HepG2 (cell line): ENCODE measurements at regions not wholly inside any gene's neighbourhood (a gene's known extent, or its start where the extent isn't known, plus 50 kb on each side); places are given as distances from the start of the nearest gene placed in this dataset.

ENCODE experiments used
- ATAC-seq: fragments of 200-7000 bp; cut with Tn5 transposase; 3 replicates; pipeline ENCODE4 v1.9.1; 2020; ENCODE audit warnings: mild to moderate bottlenecking, moderate library complexity
- BruUV-seq: library from RNA; stranded (reverse); fragments of 400-500 nt; replicated peaks from 2 replicates; lab custom pipeline; 2021; lab: Mats Ljungman, UMichigan
- CTCF ChIA-PET: fragments of 300-600 bp; formaldehyde crosslinking; extraction: SDS; loops from one replicate; lab custom pipeline; 2021; ENCODE audit warnings: low total read pairs, inconsistent platforms, low intra/inter-chr PET ratio; lab: Yijun Ruan, JAX
- POLR2A ChIA-PET: fragments of 350-600 bp; sonication (Branson Sonifier 250); formaldehyde crosslinking; loops from one replicate; lab custom pipeline; 2020; ENCODE audit warnings: antibody characterized with exemption, inconsistent platforms; lab: Yijun Ruan, JAX
- DNase-seq: peaks from one replicate; pipeline ENCODE4 v3.0.0-alpha.2; 2015; ENCODE audit warnings: low spot score
- FAIRE-seq: peaks from 3 replicates; lab custom pipeline; 2011; peaks lifted over from hg19 to GRCh38; lab: Jason Lieb, UNC
- H2AFZ ChIP-seq: one replicate; pipeline ENCODE4 v1.6.1; 2011; ENCODE audit warnings: low read length, inconsistent platforms
- H3K27ac ChIP-seq: fragments of 300-600 bp; 3 replicates; pipeline ENCODE4 v1.8.0; 2011; ENCODE audit warnings: mixed run types, mild to moderate bottlenecking, mixed read lengths, low read length, inconsistent platforms; ENCODE audit not compliant: insufficient read depth; ENCODE audit errors: extremely low read length
- H3K27me3 ChIP-seq, 2 experiments: fragments of 200-600 bp in 1 of 2; 2 replicates in 1 of 2; 3 replicates in 1 of 2; pipeline versions ENCODE4 v1.6.0 to v1.8.0; 2011; ENCODE audit warnings: low read length in 2 of 2, mild to moderate bottlenecking in 2 of 2, moderate library complexity in 2 of 2, inconsistent platforms in 1 of 2; ENCODE audit not compliant: insufficient read depth in 2 of 2, control insufficient read depth in 1 of 2
- H3K36me3 ChIP-seq, 2 experiments: fragments of 200-600 bp in 1 of 2; replicated peaks in 1 of 2; 2 replicates in 1 of 2; 3 replicates in 1 of 2; pipeline versions ENCODE4 v1.5.1 to v1.8.0; 2011; ENCODE audit warnings: low read length in 2 of 2, inconsistent platforms in 1 of 2; ENCODE audit not compliant: insufficient read depth in 2 of 2, control insufficient read depth in 1 of 2
- H3K4me1 ChIP-seq: 2 replicates; pipeline ENCODE4 v1.5.1; 2012; ENCODE audit warnings: low read length, inconsistent platforms; ENCODE audit not compliant: insufficient read depth
- H3K4me2 ChIP-seq: 2 replicates; pipeline ENCODE4 v1.6.0; 2011; ENCODE audit warnings: low read depth, low read length, inconsistent platforms
- H3K4me3 ChIP-seq, 3 experiments: fragments of 200-600 bp in 1 of 3; sonication (generic), shearing (Covaris generic) in 1 of 3; replicated peaks in 1 of 3; 2 replicates each; pipeline ENCODE4 v1.5.1; 2011 to 2016; ENCODE audit warnings: low read length in 3 of 3, inconsistent platforms in 2 of 3, low read depth in 2 of 3, mild to moderate bottlenecking in 2 of 3, control low read depth in 1 of 3, mixed read lengths in 1 of 3; ENCODE audit not compliant: insufficient read depth in 1 of 3
- H3K79me2 ChIP-seq: one replicate; pipeline ENCODE4 v1.6.1; 2011; ENCODE audit warnings: low read length, inconsistent platforms; ENCODE audit not compliant: insufficient read depth
- H3K9ac ChIP-seq: 2 replicates; pipeline ENCODE4 v1.6.0; 2011; ENCODE audit warnings: mild to moderate bottlenecking, low read depth, low read length, inconsistent platforms; ENCODE audit not compliant: insufficient read depth
- H3K9me3 ChIP-seq: 2 replicates; pipeline ENCODE4 v1.5.1; 2012; ENCODE audit warnings: mild to moderate bottlenecking, low read length
- H4K20me1 ChIP-seq: 2 replicates; pipeline ENCODE4 v1.6.0; 2011; ENCODE audit warnings: inconsistent platforms, mild to moderate bottlenecking, low read length, moderate library complexity; ENCODE audit not compliant: insufficient read depth
- AGO2 ChIP-seq: fragments of 200-400 bp; formaldehyde crosslinking; optimal IDR thresholded peaks from 2 replicates; pipeline ENCODE3; 2017; ENCODE audit warnings: mild to moderate bottlenecking, low read depth, low read length, moderate library complexity
- BRCA1 ChIP-seq: sonication (generic); formaldehyde crosslinking; IDR thresholded peaks from 2 replicates; pipeline ENCODE4 v1.4.0; 2020; ENCODE audit warnings: missing genetic modification reagents
- HDAC6 ChIP-seq: fragments of 200-600 bp; sonication (generic); IDR thresholded peaks from 2 replicates; pipeline ENCODE4 v1.7.0; 2017; ENCODE audit warnings: mild to moderate bottlenecking, antibody characterized with exemption, low read length, low read depth
- HHEX ChIP-seq: IDR thresholded peaks from 2 replicates; pipeline ENCODE4 v1.6.1; 2016; ENCODE audit warnings: control low read depth
- JDP2 ChIP-seq: sonication (generic); formaldehyde crosslinking; IDR thresholded peaks from 2 replicates; pipeline ENCODE4 v1.8.1; 2022; ENCODE audit warnings: missing genetic modification reagents, borderline replicate concordance
- KLF6 ChIP-seq: IDR thresholded peaks from 2 replicates; pipeline ENCODE4 v1.8.0; 2016; ENCODE audit warnings: missing biosample characterization, missing genetic modification reagents
- MBD4 ChIP-seq: IDR thresholded peaks from 2 replicates; pipeline ENCODE4 v1.6.1; 2012; ENCODE audit warnings: low read length, inconsistent platforms, borderline replicate concordance
- NKX3-1 ChIP-seq: sonication (generic); formaldehyde crosslinking; IDR thresholded peaks from 2 replicates; pipeline ENCODE4 v1.5.0; 2020; ENCODE audit warnings: missing genetic modification reagents
- RAD21 ChIP-seq: fragments of 450-650 bp; formaldehyde crosslinking; IDR thresholded peaks from 2 replicates; pipeline ENCODE4 v1.5.0; 2020; ENCODE audit warnings: mild to moderate bottlenecking
- RFXANK ChIP-seq: IDR thresholded peaks from 2 replicates; pipeline ENCODE4 v1.6.1; 2016
- TOPORS ChIP-seq: sonication (generic); formaldehyde crosslinking; IDR thresholded peaks from 2 replicates; pipeline ENCODE4 v1.8.0; 2023; ENCODE audit warnings: mild to moderate bottlenecking, missing genetic modification reagents
- ZFYVE20 ChIP-seq: sonication (generic); formaldehyde crosslinking; IDR thresholded peaks from 2 replicates; pipeline ENCODE4 v1.8.0; 2023; ENCODE audit warnings: low read depth, mild to moderate bottlenecking, moderate library complexity, missing genetic modification reagents, borderline replicate concordance
- ZNF329 ChIP-seq: sonication (generic); formaldehyde crosslinking; IDR thresholded peaks from 2 replicates; pipeline ENCODE4 v1.9.0; 2021; ENCODE audit warnings: low read depth, mild to moderate bottlenecking, missing genetic modification reagents
- ZNF34 ChIP-seq: sonication (generic); formaldehyde crosslinking; IDR thresholded peaks from 2 replicates; pipeline ENCODE4 v1.4.0; 2020; ENCODE audit warnings: mild to moderate bottlenecking, missing genetic modification reagents, borderline replicate concordance
- ZNF446 ChIP-seq: sonication (generic); formaldehyde crosslinking; IDR thresholded peaks from 2 replicates; pipeline ENCODE4 v1.5.0; 2020; ENCODE audit warnings: mild to moderate bottlenecking, missing genetic modification reagents
- ZNF749 ChIP-seq: sonication (generic); formaldehyde crosslinking; IDR thresholded peaks from 2 replicates; pipeline ENCODE4 v1.8.0; 2022; ENCODE audit warnings: mild to moderate bottlenecking, missing genetic modification reagents, moderate library complexity, borderline replicate concordance
- ZNF75D ChIP-seq: sonication (generic); formaldehyde crosslinking; IDR thresholded peaks from 2 replicates; pipeline ENCODE4 v1.8.1; 2023; ENCODE audit warnings: missing genetic modification reagents, mild to moderate bottlenecking, borderline replicate concordance
- ZNF768 ChIP-seq: sonication (generic); formaldehyde crosslinking; IDR thresholded peaks from 2 replicates; pipeline ENCODE4 v1.4.0; 2020; ENCODE audit warnings: missing genetic modification reagents
- ZSCAN21 ChIP-seq: sonication (generic); formaldehyde crosslinking; IDR thresholded peaks from 2 replicates; pipeline ENCODE4 v1.8.0; 2022; ENCODE audit warnings: mild to moderate bottlenecking, missing genetic modification reagents, moderate library complexity, borderline replicate concordance
- WGBS: methylation state at CpG from one replicate; pipeline ENCODE4 v1.1.6; 2017; ENCODE audit warnings: low lambda C conversion rate; 5-methylcytosine and 5-hydroxymethylcytosine counted together
- in situ Hi-C: cut with HindIII; loops from 2 replicates; pipeline ENCODE4 v1.10.0; 2017; ENCODE audit warnings: low pct_unique_long_range_greater_than_20kb; ENCODE audit not compliant: extremely low pct_ligation_motif_present
- intact Hi-C: fragments of 100-400 bp; cut with micrococcal nuclease; formaldehyde crosslinking; loops from one replicate; pipeline ENCODE4 v1.10.0; 2022; ENCODE audit not compliant: unreplicated experiment

DNA sequence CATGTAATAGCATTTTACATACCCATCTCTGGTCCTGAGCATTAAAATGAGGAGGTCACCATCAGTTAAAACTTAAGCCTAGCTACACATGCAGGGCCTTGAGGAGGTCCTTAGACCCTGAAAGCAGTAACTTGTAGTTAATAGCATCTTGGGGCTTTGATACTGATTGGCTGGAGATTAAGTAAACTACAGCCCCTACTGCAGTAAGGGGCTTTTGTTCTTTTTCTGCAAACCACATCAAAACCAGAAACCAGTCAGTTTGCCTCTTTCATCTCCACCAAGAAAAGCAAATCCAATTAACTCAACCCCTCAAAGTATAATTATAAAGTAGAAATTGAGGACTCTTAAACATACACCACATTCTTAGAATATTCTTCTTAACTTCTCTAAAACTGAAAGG lies 622.7 kb downstream of the ZPLD1 start:
- Histone ChIP-seq H3K36me3 (no peaks in the 10 kb centered on the region), H2AFZ (no peak overlapping the region), H4K20me1 (no peaks in the 10 kb centered on the region), H3K27ac (no peak overlapping the region), H3K27me3 (no peaks in the 10 kb centered on the region), H3K79me2 (no peaks in the 10 kb centered on the region), H3K4me1 (no peaks in the 10 kb centered on the region), H3K4me3 (no peak overlapping the region), H3K9ac (no peak overlapping the region), H3K4me2 (no peak overlapping the region), H3K9me3 (peaks cover 26% of the 10 kb centered on the region)
- no peak for ATAC-seq
- in situ Hi-C loops = no loop called here
- no peak for TF ChIP-seq ZFYVE20 (CRISPR knock-in tag)
- TF ChIP-seq HDAC6 = no peak
- TF ChIP-seq NKX3-1 (CRISPR knock-in tag) = no peak
- ChIA-PET CTCF (no interaction called here), POLR2A (no interaction called here)
- no peak for FAIRE-seq
- no peak for DNase-seq
- intact Hi-C loops = no loop called here
- no TSS peak for BruUV-seq

DNA sequence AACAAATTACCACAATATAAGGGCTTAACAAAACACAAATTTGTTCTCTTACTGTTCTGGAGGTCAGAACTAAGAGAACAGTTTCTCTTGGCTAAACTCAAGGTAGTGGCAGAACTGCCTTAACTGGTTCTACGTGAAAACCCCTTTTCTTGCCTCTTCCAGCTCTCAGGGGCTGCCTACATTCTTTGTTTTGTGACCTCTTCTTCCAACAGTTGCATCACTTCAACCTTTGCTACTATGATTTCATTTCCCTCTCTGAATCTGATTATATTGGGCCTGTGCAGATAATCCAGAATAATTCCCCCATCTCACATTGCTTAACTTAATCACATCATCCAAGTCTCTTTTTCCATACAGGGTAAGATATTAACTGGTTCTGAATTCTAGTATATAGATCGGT lies 624.6 kb downstream of the ZPLD1 start:
- H3K27me3 ChIP-seq = no peaks in the 10 kb centered on the region
- no peaks in the 10 kb centered on the region for H4K20me1 ChIP-seq
- no peaks in the 10 kb centered on the region for H3K4me1 ChIP-seq
- BruUV-seq = no TSS peak
- H3K4me2 ChIP-seq = no peak overlapping the region
- no peaks in the 10 kb centered on the region for H3K79me2 ChIP-seq
- H3K27ac ChIP-seq = no peak overlapping the region
- intact Hi-C loops = no loop called here
- DNase-seq = no peak
- 12% methylated on average over 2 of the region's 2 CpGs for WGBS
- TF ChIP-seq ZNF329 (CRISPR knock-in tag) (no peak), AGO2 (no peak), RFXANK (CRISPR knock-in tag) (no peak), ZSCAN21 (CRISPR knock-in tag) (no peak), MBD4 (no peak), ZNF446 (CRISPR knock-in tag) (no peak), ZNF75D (CRISPR knock-in tag) (no peak), ZNF34 (CRISPR knock-in tag) (no peak), HHEX (CRISPR knock-in tag) (no peak), BRCA1 (CRISPR knock-in tag) (no peak), TOPORS (CRISPR knock-in tag) (no peak), JDP2 (CRISPR knock-in tag) (no peak), ZNF768 (CRISPR knock-in tag) (no peak), RAD21 (CRISPR knock-in tag) (no peak), KLF6 (CRISPR knock-in tag) (no peak), ZNF749 (CRISPR knock-in tag) (no peak)
- TF ChIP-seq, all 625 proteins: peak for 0
- Histone ChIP-seq H2AFZ (no peak overlapping the region), H3K36me3 (no peaks in the 10 kb centered on the region), H3K9me3 (peaks cover 12% of the 10 kb centered on the region; the same call in 1 of the 2 replicates), H3K4me3 (no peak overlapping the region), H3K9ac (no peak overlapping the region)
- POLR2A ChIA-PET = no interaction called here
- in situ Hi-C loops = no loop called here
- FAIRE-seq (no peak), ATAC-seq (no peak)
- CTCF ChIA-PET = no interaction called here
